ENCODE measurements at regions not wholly inside any gene's neighbourhood (a gene's known extent, or its start where the extent isn't known, plus 50 kb on each side); places are given as distances from the start of the nearest gene placed in this dataset.

- no peak overlapping the region for H3K4me2 ChIP-seq (ENCODE audit: low read depth, low read length)
- no peak for TF ChIP-seq CHD1 (IDR thresholded peaks at IDR 0.05; ENCODE audit: low read depth, low read length)
- TF ChIP-seq FOS (IDR thresholded peaks at IDR 0.05; ENCODE audit: low read depth, low read length), result no peak
- no peak for TF ChIP-seq CEBPB (IDR thresholded peaks at IDR 0.05; ENCODE audit: low read depth, low read length)
- TF ChIP-seq, protein P1, sequence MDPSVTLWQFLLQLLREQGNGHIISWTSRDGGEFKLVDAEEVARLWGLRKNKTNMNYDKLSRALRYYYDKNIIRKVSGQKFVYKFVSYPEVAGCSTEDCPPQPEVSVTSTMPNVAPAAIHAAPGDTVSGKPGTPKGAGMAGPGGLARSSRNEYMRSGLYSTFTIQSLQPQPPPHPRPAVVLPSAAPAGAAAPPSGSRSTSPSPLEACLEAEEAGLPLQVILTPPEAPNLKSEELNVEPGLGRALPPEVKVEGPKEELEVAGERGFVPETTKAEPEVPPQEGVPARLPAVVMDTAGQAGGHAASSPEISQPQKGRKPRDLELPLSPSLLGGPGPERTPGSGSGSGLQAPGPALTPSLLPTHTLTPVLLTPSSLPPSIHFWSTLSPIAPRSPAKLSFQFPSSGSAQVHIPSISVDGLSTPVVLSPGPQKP (IDR thresholded peaks at IDR 0.05; ENCODE audit: borderline replicate concordance, low read depth, low read length), result no peak
- TF ChIP-seq MAZ (IDR thresholded peaks at IDR 0.05; ENCODE audit: borderline replicate concordance, low read depth, low read length), result no peak
- no peak for TF ChIP-seq RFX5 (IDR thresholded peaks at IDR 0.05; ENCODE audit: low read depth, low read length)
- TF ChIP-seq USF2 (IDR thresholded peaks at IDR 0.05; ENCODE audit: low read depth, low read length), result no peak
- no peak for TF ChIP-seq MXI1 (IDR thresholded peaks at IDR 0.05; ENCODE audit: borderline replicate concordance, low read depth, low read length)
- no peak for TF ChIP-seq RCOR1 (IDR thresholded peaks at IDR 0.05; ENCODE audit: insufficient replicate concordance, low read length)
- TF ChIP-seq POLR2A (IDR thresholded peaks at IDR 0.05; ENCODE audit: low read depth, low read length), result no peak
- TF ChIP-seq, protein P2, sequence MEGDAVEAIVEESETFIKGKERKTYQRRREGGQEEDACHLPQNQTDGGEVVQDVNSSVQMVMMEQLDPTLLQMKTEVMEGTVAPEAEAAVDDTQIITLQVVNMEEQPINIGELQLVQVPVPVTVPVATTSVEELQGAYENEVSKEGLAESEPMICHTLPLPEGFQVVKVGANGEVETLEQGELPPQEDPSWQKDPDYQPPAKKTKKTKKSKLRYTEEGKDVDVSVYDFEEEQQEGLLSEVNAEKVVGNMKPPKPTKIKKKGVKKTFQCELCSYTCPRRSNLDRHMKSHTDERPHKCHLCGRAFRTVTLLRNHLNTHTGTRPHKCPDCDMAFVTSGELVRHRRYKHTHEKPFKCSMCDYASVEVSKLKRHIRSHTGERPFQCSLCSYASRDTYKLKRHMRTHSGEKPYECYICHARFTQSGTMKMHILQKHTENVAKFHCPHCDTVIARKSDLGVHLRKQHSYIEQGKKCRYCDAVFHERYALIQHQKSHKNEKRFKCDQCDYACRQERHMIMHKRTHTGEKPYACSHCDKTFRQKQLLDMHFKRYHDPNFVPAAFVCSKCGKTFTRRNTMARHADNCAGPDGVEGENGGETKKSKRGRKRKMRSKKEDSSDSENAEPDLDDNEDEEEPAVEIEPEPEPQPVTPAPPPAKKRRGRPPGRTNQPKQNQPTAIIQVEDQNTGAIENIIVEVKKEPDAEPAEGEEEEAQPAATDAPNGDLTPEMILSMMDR (conservative IDR thresholded peaks at IDR 0.05; ENCODE audit: low read depth, low read length), result no peak
- TF ChIP-seq MAFK (IDR thresholded peaks at IDR 0.05; ENCODE audit: low read depth, low read length), result no peak
- TF ChIP-seq BHLHE40 (IDR thresholded peaks at IDR 0.05; ENCODE audit: low read depth, low read length), result no peak
- TF ChIP-seq RAD21 (IDR thresholded peaks at IDR 0.05; ENCODE audit: low read length), result no peak
- no peak for TF ChIP-seq NFE2L2 (IDR thresholded peaks at IDR 0.05; ENCODE audit: low read depth, low read length)
- TF ChIP-seq SMC3 (IDR thresholded peaks at IDR 0.05; ENCODE audit: low read depth, low read length), result no peak
- dilution Hi-C loops (cut with HindIII; ENCODE audit: low sequenced_read_pairs, unreplicated experiment), result no loop called here
- H3K18ac ChIP-seq (ENCODE audit: low read depth, low read length), result no peak overlapping the region
- no peaks in the 10 kb centered on the region for H3K27me3 ChIP-seq (ENCODE audit: control insufficient read depth, insufficient read depth, low read length)
- no peak overlapping the region for H3K4me3 ChIP-seq (ENCODE audit: insufficient read depth, low read depth, low read length)
- H3K56ac ChIP-seq (ENCODE audit: extremely low read depth, insufficient read depth, low read length), result no peak overlapping the region
- H4K5ac ChIP-seq (ENCODE audit: low read depth, low read length), result no peak overlapping the region
- DNase-seq, result no peak
- H4K91ac ChIP-seq (ENCODE audit: insufficient read depth, low read depth, low read length), result no peak overlapping the region
- H2BK5ac ChIP-seq (ENCODE audit: low read depth, low read length, poor library complexity, severe bottlenecking), result no peak overlapping the region
- H4K8ac ChIP-seq (ENCODE audit: low read depth in 2 of 2, low read length in 2 of 2), result no peak overlapping the region
- no peaks in the 10 kb centered on the region for H3K4me1 ChIP-seq (ENCODE audit: control insufficient read depth, insufficient read depth, low read length)
- no peak overlapping the region for H3K4ac ChIP-seq (ENCODE audit: low read depth, low read length)
- H2AFZ ChIP-seq (replicated peaks; ENCODE audit: low read length, poor library complexity), result no peak overlapping the region
- POLR2A ChIA-PET (ENCODE audit: unreplicated experiment), result no interaction called here
- no peaks in the 10 kb centered on the region for H3K36me3 ChIP-seq (ENCODE audit: control insufficient read depth, insufficient read depth, low read length)
- H3K9ac ChIP-seq (ENCODE audit: low read depth, low read length), result no peak overlapping the region
- intact Hi-C loops (cut with micrococcal nuclease), result no loop called here
- no peak overlapping the region for H3K14ac ChIP-seq (replicated peaks; ENCODE audit: low read depth, low read length)
- CTCF ChIA-PET, result no interaction called here
- no peaks in the 10 kb centered on the region for H3K9me1 ChIP-seq (ENCODE audit: insufficient read depth, low read length)
- H2BK15ac ChIP-seq (ENCODE audit: low read depth, low read length), result no peak overlapping the region
- H2BK120ac ChIP-seq (ENCODE audit: low read depth, low read length), result no peak overlapping the region
- peaks cover 11% of the 10 kb centered on the region for H3K9me3 ChIP-seq (ENCODE audit: control insufficient read depth, insufficient read depth, low read length)
- ATAC-seq (ENCODE audit: low read depth), result no peak
- no peak overlapping the region for H3K27ac ChIP-seq (ENCODE audit: insufficient read depth, low read length)
- H2AK5ac ChIP-seq (ENCODE audit: low read depth, low read length), result no peak overlapping the region
- in situ Hi-C loops (cut with MboI; ENCODE audit: low sequenced_read_pairs), result no loop called here
- H4K20me1 ChIP-seq (ENCODE audit: insufficient read depth, low read length), result no peaks in the 10 kb centered on the region
- no TSS peak for BruUV-seq (replicated peaks)
- no peaks in the 10 kb centered on the region for H3K79me1 ChIP-seq (ENCODE audit: low read depth in 1 of 2, low read length in 2 of 2)
- no peak overlapping the region for H2BK20ac ChIP-seq (ENCODE audit: low read depth, low read length)
- no peak overlapping the region for H2AK9ac ChIP-seq (replicated peaks; ENCODE audit: low read depth, low read length, poor library complexity)
- H3K23ac ChIP-seq (ENCODE audit: low read depth, low read length), result no peak overlapping the region
These were observed 883.6 kb downstream of the SQOR start for GRCh38 chr15:46518381-46518780.

Data from IMR-90 (cell line).